ENCODE measurements at regions not wholly inside any gene's neighbourhood (a gene's known extent, or its start where the extent isn't known, plus 50 kb on each side); places are given as distances from the start of the nearest gene placed in this dataset.

DNA sequence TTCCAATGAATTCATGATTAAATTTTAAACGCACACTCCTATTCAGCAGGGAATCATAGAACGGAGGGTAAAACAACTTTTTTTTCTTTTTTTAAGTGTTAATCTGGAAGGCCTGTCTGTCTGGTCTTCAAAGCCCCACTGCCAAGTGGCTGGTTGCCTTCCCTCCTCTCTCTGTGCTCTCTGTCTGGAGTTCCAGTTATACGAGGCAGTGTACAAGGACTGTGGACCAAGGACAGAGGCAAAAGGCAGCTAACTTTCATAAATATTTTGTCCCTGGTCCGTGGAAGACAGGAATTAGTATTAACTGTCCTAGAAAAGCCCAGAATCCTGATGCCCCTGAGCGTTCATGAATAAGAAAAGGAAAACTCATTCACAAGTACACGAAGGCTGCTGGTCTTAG lies 164.0 kb upstream of the E2F8 start:
- TF ChIP-seq POLR2A (IDR thresholded peaks at IDR 0.05; ENCODE audit: low read depth, low read length): no peak
- TF ChIP-seq, protein P1, sequence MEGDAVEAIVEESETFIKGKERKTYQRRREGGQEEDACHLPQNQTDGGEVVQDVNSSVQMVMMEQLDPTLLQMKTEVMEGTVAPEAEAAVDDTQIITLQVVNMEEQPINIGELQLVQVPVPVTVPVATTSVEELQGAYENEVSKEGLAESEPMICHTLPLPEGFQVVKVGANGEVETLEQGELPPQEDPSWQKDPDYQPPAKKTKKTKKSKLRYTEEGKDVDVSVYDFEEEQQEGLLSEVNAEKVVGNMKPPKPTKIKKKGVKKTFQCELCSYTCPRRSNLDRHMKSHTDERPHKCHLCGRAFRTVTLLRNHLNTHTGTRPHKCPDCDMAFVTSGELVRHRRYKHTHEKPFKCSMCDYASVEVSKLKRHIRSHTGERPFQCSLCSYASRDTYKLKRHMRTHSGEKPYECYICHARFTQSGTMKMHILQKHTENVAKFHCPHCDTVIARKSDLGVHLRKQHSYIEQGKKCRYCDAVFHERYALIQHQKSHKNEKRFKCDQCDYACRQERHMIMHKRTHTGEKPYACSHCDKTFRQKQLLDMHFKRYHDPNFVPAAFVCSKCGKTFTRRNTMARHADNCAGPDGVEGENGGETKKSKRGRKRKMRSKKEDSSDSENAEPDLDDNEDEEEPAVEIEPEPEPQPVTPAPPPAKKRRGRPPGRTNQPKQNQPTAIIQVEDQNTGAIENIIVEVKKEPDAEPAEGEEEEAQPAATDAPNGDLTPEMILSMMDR (conservative IDR thresholded peaks at IDR 0.05; ENCODE audit: low read depth, low read length): no peak
- TF ChIP-seq NFE2L2 (IDR thresholded peaks at IDR 0.05; ENCODE audit: low read depth, low read length): no peak
- TF ChIP-seq RFX5 (IDR thresholded peaks at IDR 0.05; ENCODE audit: low read depth, low read length): no peak
- TF ChIP-seq, protein P2, sequence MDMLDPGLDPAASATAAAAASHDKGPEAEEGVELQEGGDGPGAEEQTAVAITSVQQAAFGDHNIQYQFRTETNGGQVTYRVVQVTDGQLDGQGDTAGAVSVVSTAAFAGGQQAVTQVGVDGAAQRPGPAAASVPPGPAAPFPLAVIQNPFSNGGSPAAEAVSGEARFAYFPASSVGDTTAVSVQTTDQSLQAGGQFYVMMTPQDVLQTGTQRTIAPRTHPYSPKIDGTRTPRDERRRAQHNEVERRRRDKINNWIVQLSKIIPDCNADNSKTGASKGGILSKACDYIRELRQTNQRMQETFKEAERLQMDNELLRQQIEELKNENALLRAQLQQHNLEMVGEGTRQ (IDR thresholded peaks at IDR 0.05; ENCODE audit: low read depth, low read length): no peak
- TF ChIP-seq MAFK (IDR thresholded peaks at IDR 0.05; ENCODE audit: low read depth, low read length): no peak
- no peak for TF ChIP-seq CEBPB (IDR thresholded peaks at IDR 0.05; ENCODE audit: low read depth, low read length)
